HUES6 (cell line): ENCODE measurements at regions not wholly inside any gene's neighbourhood (a gene's known extent, or its start where the extent isn't known, plus 50 kb on each side); places are given as distances from the start of the nearest gene placed in this dataset.
"Not testable (repeated sequence)": the region's sequence is repeated elsewhere in the genome, so short reads cannot be mapped to it uniquely, and the experiment has no call there.

ENCODE experiments used
- H3K27ac ChIP-seq: 2 replicates; pipeline ENCODE4 v1.7.0; 2013; ENCODE audit warnings: low read depth, mild to moderate bottlenecking, low read length, inconsistent platforms
- H3K27me3 ChIP-seq: 2 replicates; pipeline ENCODE4 v1.6.1; 2013; ENCODE audit warnings: low read length; ENCODE audit not compliant: control insufficient read depth, insufficient read depth
- H3K36me3 ChIP-seq: 2 replicates; pipeline ENCODE4 v1.6.1; 2013; ENCODE audit warnings: low read length; ENCODE audit not compliant: control insufficient read depth, insufficient read depth
- H3K4me1 ChIP-seq: 2 replicates; pipeline ENCODE4 v1.6.1; 2013; ENCODE audit warnings: low read length; ENCODE audit not compliant: control insufficient read depth, insufficient read depth
- H3K4me3 ChIP-seq: 2 replicates; pipeline ENCODE4 v1.5.1; 2013; ENCODE audit warnings: low read depth, low read length
- H3K9ac ChIP-seq: one replicate; pipeline ENCODE4 v1.6.1; 2013; ENCODE audit warnings: mild to moderate bottlenecking, low read length
- H3K9me3 ChIP-seq: 2 replicates; pipeline ENCODE4 v1.6.1; 2013; ENCODE audit warnings: low read depth, low read length; ENCODE audit not compliant: control insufficient read depth, insufficient read depth

- no peak overlapping the region for H3K27ac ChIP-seq
- H3K4me3 ChIP-seq: no peak overlapping the region
- no peaks in the 10 kb centered on the region for H3K4me1 ChIP-seq
- no peaks in the 10 kb centered on the region for H3K9me3 ChIP-seq
- no peak overlapping the region for H3K9ac ChIP-seq
- H3K27me3 ChIP-seq: no peaks in the 10 kb centered on the region
- H3K36me3 ChIP-seq: no peaks in the 10 kb centered on the region
Observed at GRCh38 chr20:22070610-22071058, 365.2 kb downstream of the PAX1 start.

- Histone ChIP-seq H3K27ac (no peak overlapping the region), H3K4me1 (no peaks in the 10 kb centered on the region), H3K4me3 (no peak overlapping the region), H3K36me3 (no peaks in the 10 kb centered on the region), H3K9me3 (0 out of 2 replicates have a peak, but pooled peaks cover 2% of the 10 kb centered on the region), H3K9ac (no peak overlapping the region), H3K27me3 (no peaks in the 10 kb centered on the region)
Observed at GRCh38 chr20:22063753-22064152, 358.3 kb downstream of the PAX1 start.

GRCh38 chr20:22062874-22063273 is 357.4 kb downstream of the PAX1 start:
- Histone ChIP-seq H3K36me3 (no peaks in the 10 kb centered on the region), H3K4me1 (no peaks in the 10 kb centered on the region), H3K4me3 (no peak overlapping the region), H3K27ac (no peak overlapping the region), H3K9me3 (0 out of 2 replicates have a peak, but pooled peaks cover 2% of the 10 kb centered on the region), H3K27me3 (no peaks in the 10 kb centered on the region), H3K9ac (no peak overlapping the region)

GRCh38 chr20:22060610-22061009 is 355.1 kb downstream of the PAX1 start:
- no peaks in the 10 kb centered on the region for H3K4me1 ChIP-seq
- no peaks in the 10 kb centered on the region for H3K27me3 ChIP-seq
- H3K4me3 ChIP-seq: no peak overlapping the region
- no peaks in the 10 kb centered on the region for H3K36me3 ChIP-seq
- 0 out of 2 replicates have a peak, but pooled peaks cover 2% of the 10 kb centered on the region for H3K9me3 ChIP-seq
- H3K9ac ChIP-seq: no peak overlapping the region
- no peak overlapping the region for H3K27ac ChIP-seq

GRCh38 chr20:22058746-22059145 is 353.3 kb downstream of the PAX1 start:
- H3K27ac ChIP-seq: no peak overlapping the region

GRCh38 chr20:22055981-22056380 is 350.5 kb downstream of the PAX1 start:
- Histone ChIP-seq H3K27me3 (no peaks in the 10 kb centered on the region), H3K4me1 (no peaks in the 10 kb centered on the region)

More at GRCh38 chr20:22058746-22059145, 353.3 kb downstream of the PAX1 start:
- Histone ChIP-seq H3K4me3 (no peak overlapping the region), H3K36me3 (no peaks in the 10 kb centered on the region), H3K9ac (no peak overlapping the region), H3K4me1 (no peaks in the 10 kb centered on the region), H3K27me3 (no peaks in the 10 kb centered on the region), H3K9me3 (no peaks in the 10 kb centered on the region)

GRCh38 chr20:22052025-22052650 is 346.7 kb downstream of the PAX1 start:
- Histone ChIP-seq H3K9ac (no peak overlapping the region), H3K27me3 (no peaks in the 10 kb centered on the region), H3K27ac (no peak overlapping the region), H3K9me3 (no peaks in the 10 kb centered on the region), H3K4me3 (no peak overlapping the region), H3K36me3 (no peaks in the 10 kb centered on the region), H3K4me1 (no peaks in the 10 kb centered on the region)

More at GRCh38 chr20:22055981-22056380, 350.5 kb downstream of the PAX1 start:
- H3K36me3 ChIP-seq: no peaks in the 10 kb centered on the region
- H3K9me3 ChIP-seq: no peaks in the 10 kb centered on the region
- no peak overlapping the region for H3K27ac ChIP-seq
- H3K9ac ChIP-seq: no peak overlapping the region
- H3K4me3 ChIP-seq: no peak overlapping the region

GRCh38 chr20:22045956-22046507 is 340.6 kb downstream of the PAX1 start:
- not testable (repeated sequence) for H3K27ac ChIP-seq, H3K4me3 ChIP-seq, H3K27me3 ChIP-seq, H3K4me1 ChIP-seq, H3K9ac ChIP-seq, H3K36me3 ChIP-seq, H3K9me3 ChIP-seq

- no peak overlapping the region for H3K27ac ChIP-seq
- H3K36me3 ChIP-seq: no peaks in the 10 kb centered on the region
- H3K9ac ChIP-seq: no peak overlapping the region
- H3K4me1 ChIP-seq: 0 out of 2 replicates have a peak, but pooled peaks cover 4% of the 10 kb centered on the region
- no peaks in the 10 kb centered on the region for H3K9me3 ChIP-seq
- H3K27me3 ChIP-seq: no peaks in the 10 kb centered on the region
- H3K4me3 ChIP-seq: no peak overlapping the region
Observed at GRCh38 chr20:22027423-22027822, 322.0 kb downstream of the PAX1 start.

- Histone ChIP-seq H3K36me3 (no peaks in the 10 kb centered on the region), H3K9ac (no peak overlapping the region), H3K4me1 (no peaks in the 10 kb centered on the region), H3K4me3 (no peak overlapping the region), H3K9me3 (0 out of 2 replicates have a peak, but pooled peaks cover under 1% of the 10 kb centered on the region), H3K27ac (no peak overlapping the region), H3K27me3 (no peaks in the 10 kb centered on the region)
Observed at GRCh38 chr20:22020201-22020600, 314.7 kb downstream of the PAX1 start.

GRCh38 chr20:22008456-22008855 is 303.0 kb downstream of the PAX1 start:
- Histone ChIP-seq H3K36me3 (no peaks in the 10 kb centered on the region), H3K9ac (no peak overlapping the region), H3K9me3 (peaks cover 16% of the 10 kb centered on the region), H3K4me3 (no peak overlapping the region), H3K4me1 (no peaks in the 10 kb centered on the region), H3K27me3 (no peaks in the 10 kb centered on the region), H3K27ac (no peak overlapping the region)
